ENCODE measurements at regions not wholly inside any gene's neighbourhood (a gene's known extent, or its start where the extent isn't known, plus 50 kb on each side); places are given as distances from the start of the nearest gene placed in this dataset.
A peak's percentile ranks its signal among the peaks of the same experiment; 100 is the strongest.

DNA sequence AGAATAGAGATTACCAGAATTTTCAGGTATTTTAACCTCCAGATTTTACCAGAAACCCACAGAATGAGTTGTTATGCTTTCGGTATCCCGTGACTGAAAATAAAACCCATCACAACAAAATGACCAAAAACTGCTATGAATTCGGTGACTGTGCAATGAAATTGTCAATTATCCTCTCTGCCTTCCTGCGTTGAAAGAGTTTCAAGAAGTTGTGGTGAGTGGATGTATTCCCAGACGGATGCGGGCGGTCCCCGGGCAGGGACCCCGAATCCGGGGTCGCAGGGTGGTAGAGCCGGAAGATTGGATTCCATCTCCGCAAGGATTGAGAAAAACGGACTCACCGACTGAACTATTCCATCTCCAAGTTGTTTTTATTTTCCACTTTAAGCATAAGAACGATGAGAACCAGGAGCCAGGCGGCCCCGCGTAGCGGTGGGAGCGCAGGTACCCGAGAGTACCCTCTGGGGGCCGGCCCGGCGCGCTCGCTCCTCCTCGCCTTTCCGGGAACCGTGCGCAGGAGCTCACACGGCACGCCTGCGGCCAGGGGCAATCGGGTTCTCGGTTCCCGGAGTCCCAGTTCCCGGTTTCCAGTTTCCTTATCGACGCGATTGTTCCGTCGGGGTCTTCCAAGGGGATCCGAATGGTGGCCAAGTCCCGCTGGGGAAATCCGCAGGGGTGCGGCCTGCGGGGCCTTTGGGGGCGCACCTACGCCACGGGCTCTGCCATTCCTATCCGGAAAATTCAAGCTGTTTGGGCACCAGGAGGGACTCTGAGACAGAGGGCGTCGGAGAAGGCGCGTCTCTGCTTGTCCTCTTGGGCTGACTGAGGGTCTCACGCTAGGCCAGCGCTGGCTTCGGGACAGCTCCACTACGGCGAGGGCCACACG lies 104.9 kb upstream of the PRDM1 start:
- peak overlapping the region; percentile 87 for H3K4me2 ChIP-seq (ENCODE audit: low read length)
- H3K9me3 ChIP-seq (ENCODE audit: insufficient read depth, low read depth, low read length): no peaks in the 10 kb centered on the region
- DNase-seq (ENCODE audit: low read depth) (no peak), FAIRE-seq (peak; percentile 55)
- H3K27me3 ChIP-seq (ENCODE audit: insufficient read depth, low read length): peaks cover 8% of the 10 kb centered on the region
- H3K27me3 Mint-ChIP-seq (ENCODE audit: low read depth, unreplicated experiment): peaks cover 56% of the 10 kb centered on the region
- H3K4me1 Mint-ChIP-seq (ENCODE audit: low read depth, unreplicated experiment): no peaks in the 10 kb centered on the region
- no peak overlapping the region for H3K27ac ChIP-seq (ENCODE audit: low read depth, low read length)
- H3K36me3 Mint-ChIP-seq (ENCODE audit: low read depth, unreplicated experiment): peaks cover 4% of the 10 kb centered on the region
- H3K27ac Mint-ChIP-seq (ENCODE audit: unreplicated experiment): no peak overlapping the region
- H3K4me3 ChIP-seq (ENCODE audit: insufficient read depth, low read depth, low read length): peak overlapping the region; percentile 58
- H3K4me1 ChIP-seq (ENCODE audit: insufficient read depth, low read length): peaks cover 12% of the 10 kb centered on the region
- no peaks in the 10 kb centered on the region for H4K20me1 ChIP-seq (ENCODE audit: insufficient read depth, low read length)
- H3K9me3 Mint-ChIP-seq (ENCODE audit: unreplicated experiment): peaks cover 15% of the 10 kb centered on the region
- peak overlapping the region; percentile 78 for H3K4me3 Mint-ChIP-seq (ENCODE audit: unreplicated experiment)
- no peaks in the 10 kb centered on the region for H3K79me2 ChIP-seq (ENCODE audit: insufficient read depth, low read length)
- peak overlapping the region; percentile 84 for H2AFZ ChIP-seq (ENCODE audit: low read depth, low read length)
- peak overlapping the region; percentile 37 for H3K9ac ChIP-seq (ENCODE audit: low read length)
- TF ChIP-seq EZH2 (IDR thresholded peaks at IDR 0.05; ENCODE audit: insufficient read depth, low read length): no peak
- TF ChIP-seq, protein P1, sequence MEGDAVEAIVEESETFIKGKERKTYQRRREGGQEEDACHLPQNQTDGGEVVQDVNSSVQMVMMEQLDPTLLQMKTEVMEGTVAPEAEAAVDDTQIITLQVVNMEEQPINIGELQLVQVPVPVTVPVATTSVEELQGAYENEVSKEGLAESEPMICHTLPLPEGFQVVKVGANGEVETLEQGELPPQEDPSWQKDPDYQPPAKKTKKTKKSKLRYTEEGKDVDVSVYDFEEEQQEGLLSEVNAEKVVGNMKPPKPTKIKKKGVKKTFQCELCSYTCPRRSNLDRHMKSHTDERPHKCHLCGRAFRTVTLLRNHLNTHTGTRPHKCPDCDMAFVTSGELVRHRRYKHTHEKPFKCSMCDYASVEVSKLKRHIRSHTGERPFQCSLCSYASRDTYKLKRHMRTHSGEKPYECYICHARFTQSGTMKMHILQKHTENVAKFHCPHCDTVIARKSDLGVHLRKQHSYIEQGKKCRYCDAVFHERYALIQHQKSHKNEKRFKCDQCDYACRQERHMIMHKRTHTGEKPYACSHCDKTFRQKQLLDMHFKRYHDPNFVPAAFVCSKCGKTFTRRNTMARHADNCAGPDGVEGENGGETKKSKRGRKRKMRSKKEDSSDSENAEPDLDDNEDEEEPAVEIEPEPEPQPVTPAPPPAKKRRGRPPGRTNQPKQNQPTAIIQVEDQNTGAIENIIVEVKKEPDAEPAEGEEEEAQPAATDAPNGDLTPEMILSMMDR (IDR thresholded peaks at IDR 0.05; ENCODE audit: insufficient read depth, low read depth, low read length): no peak
- H3K36me3 ChIP-seq (ENCODE audit: insufficient read depth, low read length): no peaks in the 10 kb centered on the region

GRCh38 chr6:105978974-105979373 lies 107.2 kb upstream of the PRDM1 start:
- peaks cover 36% of the 10 kb centered on the region for H3K27me3 Mint-ChIP-seq (ENCODE audit: low read depth, unreplicated experiment)
- Histone ChIP-seq H3K27ac (ENCODE audit: low read depth, low read length) (no peak overlapping the region), H3K9me3 (ENCODE audit: insufficient read depth, low read depth, low read length) (no peaks in the 10 kb centered on the region), H4K20me1 (ENCODE audit: insufficient read depth, low read length) (no peaks in the 10 kb centered on the region), H3K4me2 (ENCODE audit: low read length) (no peak overlapping the region), H3K79me2 (ENCODE audit: insufficient read depth, low read length) (no peaks in the 10 kb centered on the region), H3K4me3 (ENCODE audit: insufficient read depth, low read depth, low read length) (no peak overlapping the region), H2AFZ (ENCODE audit: low read depth, low read length) (no peak overlapping the region), H3K4me1 (ENCODE audit: insufficient read depth, low read length) (peaks cover 3% of the 10 kb centered on the region), H3K9ac (ENCODE audit: low read length) (no peak overlapping the region), H3K27me3 (ENCODE audit: insufficient read depth, low read length) (no peaks in the 10 kb centered on the region), H3K36me3 (ENCODE audit: insufficient read depth, low read length) (no peaks in the 10 kb centered on the region)
- TF ChIP-seq, protein P1 (IDR thresholded peaks at IDR 0.05; ENCODE audit: insufficient read depth, low read depth, low read length): no peak
- no peak for TF ChIP-seq EZH2 (IDR thresholded peaks at IDR 0.05; ENCODE audit: insufficient read depth, low read length)
- no peak for FAIRE-seq
- H3K4me1 Mint-ChIP-seq (ENCODE audit: low read depth, unreplicated experiment): no peaks in the 10 kb centered on the region
- peaks cover 13% of the 10 kb centered on the region for H3K9me3 Mint-ChIP-seq (ENCODE audit: unreplicated experiment)
- H3K4me3 Mint-ChIP-seq (ENCODE audit: unreplicated experiment): no peak overlapping the region
- peaks cover 4% of the 10 kb centered on the region for H3K36me3 Mint-ChIP-seq (ENCODE audit: low read depth, unreplicated experiment)
- H3K27ac Mint-ChIP-seq (ENCODE audit: unreplicated experiment): no peak overlapping the region
- no peak for DNase-seq (ENCODE audit: low read depth)
